GM12865 (cell line): ENCODE measurements at regions not wholly inside any gene's neighbourhood (a gene's known extent, or its start where the extent isn't known, plus 50 kb on each side); places are given as distances from the start of the nearest gene placed in this dataset.

Experiments
- DNase-seq: peaks from one replicate; pipeline ENCODE4 v3.0.0; 2010; ENCODE audit warnings: low read depth
- H3K4me3 ChIP-seq: 2 replicates; pipeline ENCODE4 v1.5.1; 2011; ENCODE audit warnings: mild to moderate bottlenecking, low read depth, low read length, control low read depth
- TF ChIP-seq, protein P1 (sequence below): IDR thresholded peaks from 2 replicates; pipeline ENCODE4 v1.5.1; 2011; ENCODE audit warnings: low read length, control low read depth, low read depth, inconsistent platforms; ENCODE audit not compliant: insufficient read depth; ENCODE audit errors: missing control alignments

DNA sequence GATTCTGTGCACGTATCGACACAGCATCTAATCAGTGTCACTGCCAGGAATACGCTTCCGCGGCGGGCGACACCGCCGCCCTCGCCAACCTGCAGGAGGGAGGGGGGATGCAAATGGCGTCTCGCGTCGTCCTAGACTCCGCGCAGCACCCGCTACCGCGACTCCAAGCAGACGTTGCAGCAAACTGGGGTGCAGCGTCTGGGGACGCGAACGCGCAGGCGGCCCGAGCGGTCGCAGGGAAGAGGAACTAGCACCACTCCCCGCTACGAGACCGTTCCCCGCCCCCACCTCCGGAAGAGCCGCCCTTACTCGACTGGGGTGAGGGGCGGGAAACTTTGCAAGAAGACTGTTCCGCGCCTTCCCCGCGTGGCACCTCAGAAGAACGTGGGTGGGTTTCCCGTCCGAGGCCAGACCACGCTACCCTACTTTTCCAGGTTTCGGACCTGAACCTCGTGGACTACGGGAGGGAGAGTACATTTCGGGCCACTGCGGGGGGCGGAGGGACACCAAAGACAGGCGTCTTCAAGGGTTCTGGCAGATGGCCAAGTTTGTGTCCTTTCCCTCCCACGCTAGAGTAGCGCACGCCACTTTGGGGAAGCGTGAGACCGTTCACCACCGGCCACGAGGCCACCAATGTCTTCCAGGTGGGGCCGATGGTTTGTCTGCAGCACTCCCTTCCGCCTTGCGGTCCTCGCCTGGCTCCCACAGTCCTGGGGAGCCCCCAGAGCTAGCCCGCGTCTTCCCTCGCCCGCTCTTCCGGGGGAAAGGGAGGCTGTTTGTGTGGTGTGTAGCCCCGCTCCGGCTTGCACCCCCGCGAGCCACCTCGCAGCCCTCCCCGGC lies 78.0 kb upstream of the BCOR start:
- TF ChIP-seq, protein P1, sequence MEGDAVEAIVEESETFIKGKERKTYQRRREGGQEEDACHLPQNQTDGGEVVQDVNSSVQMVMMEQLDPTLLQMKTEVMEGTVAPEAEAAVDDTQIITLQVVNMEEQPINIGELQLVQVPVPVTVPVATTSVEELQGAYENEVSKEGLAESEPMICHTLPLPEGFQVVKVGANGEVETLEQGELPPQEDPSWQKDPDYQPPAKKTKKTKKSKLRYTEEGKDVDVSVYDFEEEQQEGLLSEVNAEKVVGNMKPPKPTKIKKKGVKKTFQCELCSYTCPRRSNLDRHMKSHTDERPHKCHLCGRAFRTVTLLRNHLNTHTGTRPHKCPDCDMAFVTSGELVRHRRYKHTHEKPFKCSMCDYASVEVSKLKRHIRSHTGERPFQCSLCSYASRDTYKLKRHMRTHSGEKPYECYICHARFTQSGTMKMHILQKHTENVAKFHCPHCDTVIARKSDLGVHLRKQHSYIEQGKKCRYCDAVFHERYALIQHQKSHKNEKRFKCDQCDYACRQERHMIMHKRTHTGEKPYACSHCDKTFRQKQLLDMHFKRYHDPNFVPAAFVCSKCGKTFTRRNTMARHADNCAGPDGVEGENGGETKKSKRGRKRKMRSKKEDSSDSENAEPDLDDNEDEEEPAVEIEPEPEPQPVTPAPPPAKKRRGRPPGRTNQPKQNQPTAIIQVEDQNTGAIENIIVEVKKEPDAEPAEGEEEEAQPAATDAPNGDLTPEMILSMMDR = no peak
- DNase-seq = peak; percentile 95
- peak overlapping the region; percentile 59 for H3K4me3 ChIP-seq

DNA sequence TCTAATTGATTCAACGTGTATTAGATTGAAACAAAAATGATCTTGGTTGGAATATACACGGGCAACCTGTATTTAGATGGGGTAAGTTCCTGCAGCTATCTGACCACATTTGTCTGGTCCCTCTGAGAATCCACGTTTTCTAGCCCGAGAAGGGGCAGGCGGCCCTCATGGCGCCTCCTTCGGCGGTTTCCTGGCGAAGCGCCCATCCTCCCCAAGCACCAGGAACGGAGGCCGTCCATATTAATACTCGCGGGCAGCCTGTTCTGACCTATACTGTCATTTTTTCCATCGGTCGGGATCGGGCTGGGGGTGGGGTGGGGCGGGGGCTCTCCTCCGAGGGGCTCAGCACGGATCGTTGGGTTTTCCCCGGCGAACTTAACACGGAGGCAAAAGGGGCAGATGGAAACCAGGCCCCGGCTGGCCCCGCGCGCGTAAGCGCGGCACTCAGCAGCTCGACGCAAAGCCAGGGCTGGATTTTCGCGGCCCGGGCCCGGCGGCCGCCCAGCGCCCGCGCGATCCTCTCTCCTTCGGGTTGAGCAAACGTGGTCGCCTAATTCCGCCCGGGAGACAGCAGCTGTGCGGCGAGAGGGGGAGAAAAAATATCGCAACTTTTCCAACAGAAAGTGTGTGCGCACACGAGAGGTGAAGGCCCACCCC lies 77.2 kb upstream of the BCOR start:
- H3K4me3 ChIP-seq = peak overlapping the region; percentile 59
- TF ChIP-seq, protein P1 = no peak
- DNase-seq = peak; percentile 76

DNA sequence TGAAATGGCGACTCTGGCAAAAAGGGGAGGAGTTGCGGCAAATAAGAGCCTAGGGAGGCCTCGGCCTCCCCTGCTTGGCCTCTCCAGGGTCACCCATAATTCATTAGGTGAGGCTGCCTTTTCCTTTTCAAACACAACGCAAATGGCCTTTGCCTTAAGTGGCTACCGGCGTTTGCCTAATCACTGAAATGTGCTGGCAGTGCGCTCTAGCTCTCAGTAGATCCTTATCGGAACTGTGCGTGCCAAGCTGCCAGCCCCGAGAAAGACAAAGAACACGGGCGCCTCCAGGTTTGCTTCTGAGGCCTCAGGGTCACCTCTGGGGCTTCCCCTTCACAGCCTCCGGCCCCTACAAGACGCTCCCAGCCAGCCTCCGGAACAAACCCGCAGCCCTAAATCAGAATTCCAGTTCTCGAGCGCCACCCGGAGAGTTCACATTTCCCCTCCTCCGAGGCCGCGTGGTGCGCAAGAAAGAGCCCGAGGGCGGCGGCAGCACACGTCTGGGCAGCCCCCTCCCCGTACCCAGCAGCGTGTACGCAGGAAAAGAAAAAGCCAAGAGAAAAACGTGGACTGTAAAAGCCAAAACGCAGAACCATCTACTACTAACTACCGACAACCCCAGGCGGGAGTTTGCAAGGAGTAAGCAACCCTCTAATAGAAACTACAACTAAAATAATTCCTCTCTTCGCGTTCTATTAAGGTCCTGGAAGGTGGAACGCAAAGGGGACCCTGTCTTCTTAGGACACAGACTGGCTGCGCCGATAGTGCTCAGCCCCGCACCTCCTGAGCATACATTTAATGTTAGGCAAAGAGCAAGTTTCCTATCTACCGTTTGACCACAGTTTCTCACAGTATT lies 76.5 kb upstream of the BCOR start:
- peak; percentile 85 for DNase-seq
- peak overlapping the region; percentile 59 for H3K4me3 ChIP-seq
- TF ChIP-seq, protein P1 = no peak

DNA sequence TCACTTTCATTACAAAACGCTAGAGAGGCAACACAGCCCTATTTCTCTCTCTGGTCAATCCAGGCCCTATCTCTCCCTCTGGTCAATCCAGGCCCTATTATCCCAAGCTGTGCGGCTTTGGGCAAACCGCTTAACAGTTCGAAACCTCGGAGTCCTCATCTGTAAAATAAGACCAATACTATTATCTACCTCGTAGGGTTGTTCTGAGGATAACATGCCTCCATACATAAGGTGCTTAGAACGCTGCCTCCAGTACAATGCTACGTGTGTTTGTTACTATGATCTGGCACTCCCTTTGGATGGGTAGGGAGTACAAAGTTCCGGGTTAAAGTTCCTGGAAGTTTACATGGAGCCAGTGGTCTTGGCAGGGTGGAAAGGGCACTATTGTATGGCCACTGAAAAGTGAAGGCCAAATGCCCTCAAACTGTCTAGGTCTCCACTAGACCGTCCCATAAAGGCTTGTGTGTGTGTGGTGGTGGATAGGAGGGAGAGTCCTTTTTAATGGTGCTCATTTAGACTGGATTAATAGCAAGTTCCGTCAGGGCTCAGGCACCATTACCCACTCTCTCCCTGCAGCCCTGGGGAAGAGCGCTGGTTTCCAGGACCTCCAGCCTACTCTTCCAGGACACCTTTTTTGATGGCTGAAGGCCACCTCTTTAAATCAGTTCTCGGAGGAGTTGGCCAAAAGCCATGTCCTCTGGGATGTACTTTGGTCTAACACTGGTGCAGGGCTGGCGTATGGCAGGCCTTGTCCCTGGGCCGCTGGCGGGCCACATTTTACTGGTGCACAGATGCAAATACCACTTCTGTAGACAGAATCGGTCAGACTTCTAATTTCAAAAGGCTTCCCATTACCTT lies 75.6 kb upstream of the BCOR start:
- DNase-seq = no peak
- TF ChIP-seq, protein P1 = no peak
- peak overlapping the region; percentile 59 for H3K4me3 ChIP-seq

DNA sequence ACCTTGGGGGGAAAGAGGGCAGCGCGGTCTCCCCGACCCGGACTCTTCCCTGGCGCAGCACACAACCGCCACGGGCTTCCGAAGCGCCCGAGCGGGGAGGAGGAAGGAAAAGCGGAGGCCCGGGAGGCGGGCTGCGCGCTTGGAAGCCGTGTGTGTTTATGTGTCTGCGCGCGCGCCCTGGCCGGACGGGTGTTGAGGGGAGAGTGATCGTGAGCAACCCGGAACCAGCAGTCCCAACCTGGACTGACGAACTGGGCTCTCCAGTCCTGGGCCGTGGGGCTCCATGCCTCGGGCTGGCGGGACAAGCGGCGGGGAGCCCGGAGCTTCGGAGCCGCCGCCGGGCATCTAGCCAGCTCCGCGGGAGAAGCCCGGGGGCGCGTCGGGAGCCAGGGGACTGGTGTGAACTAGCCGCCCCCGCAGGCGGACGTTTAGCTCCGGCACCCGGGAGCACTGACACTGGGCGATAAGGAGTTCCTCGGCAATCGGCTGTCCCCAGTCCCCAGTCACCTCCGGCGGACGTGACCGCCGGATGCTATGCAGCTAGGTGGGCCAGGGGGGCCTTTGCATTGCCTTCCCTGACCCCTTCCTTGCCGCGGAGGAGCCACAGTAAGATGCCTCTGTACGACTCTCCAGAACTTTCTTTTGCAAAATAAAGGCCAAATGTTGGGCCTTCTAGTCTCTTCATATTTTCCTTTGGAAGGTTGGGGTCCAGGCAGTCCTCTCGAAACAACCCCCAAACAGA lies 74.8 kb upstream of the BCOR start:
- DNase-seq = peak; percentile 67
- H3K4me3 ChIP-seq = peak overlapping the region; percentile 59
- TF ChIP-seq, protein P1 = no peak
